Nucleus accumbens (tissue), 56 donors: ENCODE measurements at regions not wholly inside any gene's neighbourhood (a gene's known extent, or its start where the extent isn't known, plus 50 kb on each side); places are given as distances from the start of the nearest gene placed in this dataset.

ENCODE experiments used
- DNase-seq, 56 donors: peaks; one replicate each; lab custom pipeline; 2025; lab: John Stamatoyannopoulos, UW

- no peak for DNase-seq
These were observed 339.9 kb downstream of the ARL4A start for GRCh38 chr7:13027321-13027720.

DNA sequence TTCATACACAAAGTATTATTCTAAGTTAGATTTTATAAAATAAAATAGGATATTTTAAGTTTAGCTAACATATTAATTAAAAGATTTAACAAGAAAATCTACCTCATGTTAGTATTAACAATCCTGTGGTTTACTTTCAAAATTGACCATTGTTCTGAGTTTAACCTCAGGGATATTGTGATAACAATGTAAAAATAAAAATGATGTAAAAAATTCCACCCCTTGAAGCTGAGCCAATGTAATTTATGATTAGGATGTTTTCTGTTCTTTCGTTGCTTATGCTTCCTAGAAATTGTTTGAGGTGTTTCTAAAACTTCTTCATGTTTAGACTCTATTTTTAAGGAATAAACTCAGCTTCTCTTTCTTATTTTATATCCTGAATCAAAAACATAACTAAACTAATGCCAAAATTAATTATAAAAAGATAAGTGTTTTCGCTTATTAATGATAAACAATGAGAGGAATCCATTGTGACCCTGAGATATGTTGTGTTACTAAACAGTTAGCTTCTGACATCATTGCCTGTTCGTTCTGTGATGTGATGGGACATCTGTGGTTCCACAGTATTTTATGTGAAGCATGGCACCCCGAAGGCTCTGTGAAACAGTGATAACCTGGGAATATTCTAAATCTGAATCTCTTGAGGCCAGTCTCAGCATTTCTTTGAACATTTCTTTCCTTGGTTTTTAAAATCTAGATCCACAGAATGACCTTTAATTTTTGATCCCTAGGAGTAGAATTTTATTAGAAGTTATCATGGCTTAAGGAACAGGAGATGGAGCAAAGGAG lies 340.8 kb downstream of the ARL4A start:
- no peak for DNase-seq

DNA sequence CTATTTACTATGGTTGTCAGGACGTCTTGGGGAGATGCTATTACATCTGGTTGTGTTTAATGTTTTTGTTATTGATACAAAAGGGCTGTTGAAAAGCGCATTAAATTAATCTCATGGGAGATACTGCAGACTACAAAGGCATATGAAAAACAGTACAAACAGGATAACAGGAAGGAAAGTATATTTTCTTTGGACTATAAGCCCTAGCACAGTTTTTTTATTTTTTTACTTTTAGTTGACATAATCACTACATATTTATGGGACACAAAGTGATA lies 341.3 kb downstream of the ARL4A start:
- no peak for DNase-seq

GRCh38 chr7:13031468-13031867 lies 344.0 kb downstream of the ARL4A start:
- DNase-seq: no peak

DNA sequence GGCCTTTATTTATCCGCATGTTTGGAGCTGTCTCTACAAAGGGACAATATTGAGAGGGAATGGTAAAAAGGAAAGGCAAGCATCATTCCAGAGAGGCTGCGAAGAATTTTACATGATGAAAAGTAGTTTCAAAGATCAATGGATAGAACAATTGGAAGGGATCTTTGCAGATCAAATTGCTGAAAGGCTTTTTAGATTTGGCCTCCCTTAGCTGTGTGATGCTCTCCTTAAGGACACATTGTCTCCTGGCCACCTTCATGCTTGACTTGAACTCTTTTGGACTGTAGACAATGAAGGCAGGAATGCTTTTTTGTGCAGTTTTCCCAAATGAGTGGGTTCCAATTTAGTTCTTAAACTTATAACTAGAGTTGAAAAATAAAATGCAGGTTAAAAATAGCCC lies 344.7 kb downstream of the ARL4A start:
- DNase-seq: no peak

- DNase-seq: no peak
These were observed 345.1 kb downstream of the ARL4A start for GRCh38 chr7:13032576-13032975.

- no peak for DNase-seq
These were observed 347.3 kb downstream of the ARL4A start for GRCh38 chr7:13034693-13035092.

DNA sequence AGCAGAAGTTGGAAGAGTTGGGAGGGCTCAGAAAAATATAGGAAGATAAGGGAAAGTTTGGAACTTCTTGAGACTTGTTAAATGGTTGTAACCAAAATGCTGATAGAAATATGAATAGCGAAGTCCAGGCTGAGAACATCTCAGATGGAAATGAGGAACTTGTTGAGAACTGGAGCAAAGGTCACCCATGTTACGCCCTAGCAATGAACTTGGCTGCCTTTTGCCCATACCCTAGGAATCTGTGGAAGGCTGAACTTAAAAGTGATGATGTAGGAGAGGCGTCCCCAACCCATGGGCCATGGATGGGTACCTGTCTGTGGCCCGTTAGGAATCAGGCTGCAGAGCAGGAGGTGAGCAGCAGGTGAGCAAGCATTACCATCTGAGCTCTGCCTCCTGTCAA lies 347.8 kb downstream of the ARL4A start:
- no peak for DNase-seq

DNA sequence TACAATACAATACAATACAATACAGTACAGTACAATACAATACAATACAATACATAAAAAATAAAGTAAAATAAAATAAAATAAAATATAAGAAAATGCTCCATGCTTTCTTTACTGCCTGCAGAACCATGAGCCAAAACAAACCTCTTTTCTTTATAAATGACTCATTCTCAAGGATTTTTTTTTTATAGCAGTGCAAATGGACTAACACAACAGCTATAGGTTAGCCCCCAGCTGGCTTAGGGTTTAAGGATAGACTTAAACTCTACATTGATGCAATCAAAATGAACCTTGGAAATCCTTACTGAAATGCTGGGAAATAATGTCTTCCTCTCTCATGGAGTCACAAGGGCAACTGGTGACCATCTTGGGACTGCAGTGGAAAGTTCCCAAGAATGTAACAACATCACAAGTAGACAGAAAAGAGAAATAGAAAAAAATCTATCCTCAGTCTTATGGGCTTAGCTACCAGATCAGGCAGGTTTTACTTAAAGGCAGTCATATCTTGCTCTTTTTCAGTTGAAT lies 348.9 kb downstream of the ARL4A start:
- DNase-seq: no peak

DNA sequence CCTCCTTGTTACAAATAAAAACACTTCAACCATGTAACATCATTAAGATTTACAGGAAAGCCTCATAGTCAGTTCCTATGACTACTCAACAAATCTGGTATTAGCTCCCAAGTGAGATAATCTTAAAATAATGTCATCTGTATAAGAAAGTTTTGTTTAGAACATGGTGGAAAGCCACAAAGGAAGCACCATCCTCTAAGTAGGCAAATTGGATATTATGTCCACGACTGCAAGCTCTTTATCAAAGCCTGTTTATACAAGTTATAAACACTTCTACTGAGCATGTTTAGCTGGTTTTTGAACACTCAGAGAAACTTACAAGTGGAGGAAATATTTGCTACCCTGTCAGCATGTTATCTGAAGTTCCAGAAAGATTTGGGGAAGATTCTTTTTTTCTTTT lies 349.8 kb downstream of the ARL4A start:
- DNase-seq: no peak

DNA sequence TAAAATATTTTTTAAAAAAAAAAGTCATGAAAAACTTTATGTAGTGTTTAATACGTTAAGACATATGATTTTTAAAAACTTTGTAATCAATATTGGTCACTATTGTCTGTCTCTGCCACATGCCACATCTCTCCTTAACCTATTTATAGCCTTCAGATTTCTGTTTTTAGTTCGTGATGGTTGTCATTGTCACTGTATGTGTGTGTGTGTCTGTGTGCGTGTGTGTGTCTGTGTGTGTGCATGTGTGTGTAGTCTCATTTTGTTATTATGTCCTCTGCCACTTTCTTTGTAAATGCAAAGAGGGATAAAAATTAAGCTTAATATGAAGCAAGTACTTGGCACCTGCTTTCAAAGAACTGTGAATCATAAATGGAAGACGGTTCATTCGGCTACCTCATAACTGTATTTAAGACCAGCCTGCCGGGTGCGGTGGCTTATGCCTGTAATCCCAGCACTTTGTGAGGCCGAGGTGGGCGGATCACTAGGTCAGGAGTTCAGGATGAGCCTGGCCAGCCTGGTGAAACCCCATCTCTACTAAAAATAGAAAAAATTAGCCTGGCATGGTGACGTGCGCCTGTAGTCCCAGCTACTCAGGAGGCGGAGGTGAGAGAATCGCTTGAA lies 354.0 kb downstream of the ARL4A start:
- DNase-seq: no peak

- no peak for DNase-seq
These were observed 355.3 kb downstream of the ARL4A start for GRCh38 chr7:13042605-13043236.

- DNase-seq: no peak
These were observed 356.9 kb downstream of the ARL4A start for GRCh38 chr7:13044309-13044708.

DNA sequence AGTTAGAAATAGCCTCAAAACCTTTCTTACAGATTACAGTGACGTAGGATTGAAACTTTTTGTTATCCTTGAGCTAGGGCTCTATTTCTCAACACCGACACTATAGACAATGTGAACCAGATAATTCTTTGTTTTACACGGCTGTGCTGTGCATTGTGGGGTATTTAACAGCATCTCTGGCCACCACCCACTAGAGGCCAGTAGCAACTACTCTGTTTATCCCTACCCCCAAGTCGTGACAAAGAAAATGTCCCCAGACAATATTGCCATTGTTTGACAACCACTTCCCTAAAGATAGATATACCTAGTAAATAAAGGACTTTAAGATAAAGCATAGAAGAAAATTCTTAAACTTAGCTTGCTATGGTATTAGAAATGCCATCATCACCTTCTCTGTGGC lies 359.6 kb downstream of the ARL4A start:
- no peak for DNase-seq

DNA sequence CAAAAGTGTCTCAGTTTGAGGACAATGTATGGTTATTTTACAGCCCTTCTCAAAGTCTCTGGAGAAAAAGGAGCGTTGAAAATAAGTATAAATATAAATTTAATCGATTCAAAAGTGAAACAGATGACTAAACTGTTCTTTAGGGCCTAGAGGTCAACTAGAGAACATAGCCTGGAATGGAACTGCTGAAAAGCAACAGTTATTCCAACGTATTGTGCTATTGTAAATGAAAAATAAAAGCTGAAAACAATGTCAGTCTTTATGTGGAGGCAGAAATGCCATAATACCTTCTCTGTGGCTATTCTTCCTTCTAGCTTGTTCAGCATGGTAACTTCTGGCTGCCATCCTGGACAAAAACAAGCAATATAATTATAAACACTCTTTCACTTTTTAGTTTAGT lies 362.5 kb downstream of the ARL4A start:
- DNase-seq: no peak

DNA sequence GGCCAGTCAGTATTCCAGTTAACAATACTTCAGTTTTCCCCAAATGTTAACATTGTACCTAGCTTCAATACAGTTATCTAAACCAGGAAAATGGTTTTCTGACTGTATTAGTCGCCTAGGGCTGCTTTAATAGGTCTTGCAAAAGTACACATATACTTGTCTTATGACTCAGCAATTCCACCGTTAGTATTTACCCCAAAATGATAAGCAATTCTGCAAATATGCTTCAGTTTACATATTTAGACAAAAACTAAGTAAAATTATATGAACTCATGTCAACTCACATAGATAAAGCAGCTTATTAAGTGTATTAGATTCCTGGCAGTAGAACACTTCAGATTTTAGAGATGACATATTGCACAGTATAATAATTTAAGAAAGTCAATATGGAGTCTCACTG lies 363.3 kb downstream of the ARL4A start:
- DNase-seq: no peak

GRCh38 chr7:13055732-13056368 lies 368.4 kb downstream of the ARL4A start:
- no peak for DNase-seq

DNA sequence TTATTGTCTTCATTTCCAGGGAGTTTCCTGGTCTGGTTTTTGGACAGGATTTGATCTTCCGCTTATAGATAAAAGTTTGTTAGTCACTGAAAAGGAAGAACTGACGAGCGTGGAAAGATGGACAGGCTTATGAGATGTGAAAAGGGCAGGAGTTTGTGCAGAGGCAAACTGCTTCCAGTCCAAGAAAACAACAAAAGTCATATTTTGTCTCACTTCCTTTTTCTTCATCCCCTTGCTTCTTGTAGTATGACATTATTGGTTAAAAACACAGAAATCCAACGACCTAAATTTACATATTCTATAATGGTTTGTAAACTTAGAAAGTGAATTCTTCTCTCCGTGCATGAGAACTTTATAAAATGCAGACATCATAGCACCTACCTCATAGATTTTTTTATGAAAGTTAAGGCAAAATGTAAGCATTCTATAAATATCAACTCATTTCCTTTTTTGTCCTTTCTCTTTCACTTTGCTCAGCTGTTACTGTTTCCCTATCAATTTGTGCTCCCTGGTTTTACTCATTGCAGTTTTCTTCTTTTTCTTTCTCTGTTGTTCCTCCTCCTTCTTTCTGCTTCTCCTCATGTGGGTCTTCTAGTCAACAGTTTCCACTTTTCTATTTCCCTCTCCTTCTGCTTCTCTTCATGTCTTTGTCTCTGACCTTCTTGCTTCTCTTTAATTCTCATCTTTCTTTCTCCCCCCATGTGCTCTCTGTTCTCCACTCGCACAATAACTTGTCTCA lies 370.2 kb downstream of the ARL4A start:
- DNase-seq: no peak

DNA sequence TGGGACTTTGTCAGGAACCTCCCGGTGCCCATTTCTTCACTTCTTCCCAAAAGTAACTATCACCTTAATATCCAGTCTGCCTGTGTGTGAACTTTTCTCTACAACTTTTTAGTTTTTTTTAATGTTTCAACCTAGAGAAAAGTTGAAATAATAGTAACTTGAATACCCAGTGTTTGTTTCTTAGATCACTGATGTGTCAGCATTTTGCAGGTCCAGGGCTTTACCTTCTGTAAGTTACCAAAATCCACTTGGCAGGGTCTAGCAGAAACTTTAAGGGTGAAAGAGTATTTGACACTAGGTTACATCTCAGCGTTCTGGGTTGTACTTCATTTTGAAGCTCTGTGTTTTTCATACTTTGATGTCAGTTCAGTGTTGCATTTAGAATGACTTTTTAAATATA lies 372.7 kb downstream of the ARL4A start:
- DNase-seq: no peak

GRCh38 chr7:13061115-13061514 lies 373.7 kb downstream of the ARL4A start:
- DNase-seq: no peak

DNA sequence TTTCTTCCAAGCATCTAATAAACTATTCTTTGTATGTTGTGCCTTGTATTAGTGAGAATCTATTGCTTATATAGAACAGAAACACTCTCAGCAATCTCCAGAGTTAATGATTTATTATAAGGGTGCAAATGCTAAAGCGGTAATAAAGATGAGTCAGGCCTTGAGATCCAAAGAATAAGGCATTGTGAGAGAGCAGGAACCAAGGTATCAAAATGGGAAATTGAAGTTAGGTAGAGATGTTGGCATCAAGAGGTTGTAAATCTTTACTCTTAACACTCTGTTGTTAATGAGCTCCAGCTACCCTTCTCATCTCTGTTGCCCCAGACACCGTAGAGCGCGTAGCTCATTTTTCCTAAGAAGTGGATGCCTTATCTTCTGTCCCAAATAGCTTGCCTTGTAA lies 375.2 kb downstream of the ARL4A start:
- no peak for DNase-seq
